Activated CD8-positive, alpha-beta memory T cell treated with anti-CD3 and anti-CD28 coated beads for 36 hours (primary cell): ENCODE measurements at regions not wholly inside any gene's neighbourhood (a gene's known extent, or its start where the extent isn't known, plus 50 kb on each side); places are given as distances from the start of the nearest gene placed in this dataset.

ENCODE experiments used
- CTCF ChIA-PET: fragments of 350-600 bp; sonication (Branson Sonifier 250); formaldehyde crosslinking; loops from one replicate; lab custom pipeline; 2021; ENCODE audit warnings: antibody characterized with exemption; lab: Charles Lee
- POLR2A ChIA-PET: fragments of 350-600 bp; sonication (Branson Sonifier 250); formaldehyde crosslinking; loops from one replicate; lab custom pipeline; 2021; ENCODE audit warnings: antibody characterized with exemption; lab: Charles Lee

- ChIA-PET POLR2A (no interaction called here), CTCF (no interaction called here)
Observed at GRCh38 chr18:73880387-73880786, 267.2 kb downstream of the FBXO15 start.

- CTCF ChIA-PET = no interaction called here
- POLR2A ChIA-PET = no interaction called here
Observed at GRCh38 chr18:73879766-73880165, 267.9 kb downstream of the FBXO15 start.

- POLR2A ChIA-PET = no interaction called here
- CTCF ChIA-PET = no interaction called here
Observed at GRCh38 chr18:73879328-73879727, 268.3 kb downstream of the FBXO15 start.

GRCh38 chr18:73869182-73869581 lies 278.5 kb downstream of the FBXO15 start:
- ChIA-PET CTCF (no interaction called here), POLR2A (no interaction called here)

- POLR2A ChIA-PET = no interaction called here
- CTCF ChIA-PET = interaction anchor here (1.0 kb wide), 1 partner anchor 18 kb away, joined by 3 read pairs; no protein-coding TSS in a partner anchor
Observed at GRCh38 chr18:73861771-73862170, 285.9 kb downstream of the FBXO15 start.

GRCh38 chr18:73859837-73860397 lies 287.7 kb downstream of the FBXO15 start:
- POLR2A ChIA-PET = no interaction called here
- CTCF ChIA-PET = no interaction called here

- ChIA-PET POLR2A (no interaction called here), CTCF (no interaction called here)
Observed at GRCh38 chr18:73852789-73853549, 294.7 kb downstream of the FBXO15 start.

GRCh38 chr18:73850782-73851181 lies 296.9 kb downstream of the FBXO15 start:
- POLR2A ChIA-PET = no interaction called here
- CTCF ChIA-PET = no interaction called here

- ChIA-PET POLR2A (no interaction called here), CTCF (no interaction called here)
Observed at GRCh38 chr18:73848656-73849055, 299.0 kb downstream of the FBXO15 start.

- ChIA-PET POLR2A (no interaction called here), CTCF (interaction anchor here (1.5 kb wide), 1 partner anchor 18 kb away, joined by 3 read pairs; no protein-coding TSS in a partner anchor)
Observed at GRCh38 chr18:73843455-73843854, 304.2 kb downstream of the FBXO15 start.

- POLR2A ChIA-PET = no interaction called here
- CTCF ChIA-PET = no interaction called here
Observed at GRCh38 chr18:73842795-73843394, 304.7 kb downstream of the FBXO15 start.

GRCh38 chr18:73841661-73842060 lies 306.0 kb downstream of the FBXO15 start:
- ChIA-PET CTCF (no interaction called here), POLR2A (no interaction called here)

- ChIA-PET POLR2A (no interaction called here), CTCF (no interaction called here)
Observed at GRCh38 chr18:73840319-73840945, 307.2 kb downstream of the FBXO15 start.

GRCh38 chr18:73839441-73839840 lies 308.2 kb downstream of the FBXO15 start:
- POLR2A ChIA-PET = no interaction called here
- CTCF ChIA-PET = no interaction called here

GRCh38 chr18:73838107-73838506 lies 309.5 kb downstream of the FBXO15 start:
- ChIA-PET POLR2A (no interaction called here), CTCF (no interaction called here)

- CTCF ChIA-PET = no interaction called here
- POLR2A ChIA-PET = no interaction called here
Observed at GRCh38 chr18:73835656-73836364, 311.8 kb downstream of the FBXO15 start.

- POLR2A ChIA-PET = no interaction called here
- CTCF ChIA-PET = no interaction called here
Observed at GRCh38 chr18:73835039-73835438, 312.6 kb downstream of the FBXO15 start.

- CTCF ChIA-PET = no interaction called here
- POLR2A ChIA-PET = no interaction called here
Observed at GRCh38 chr18:73831688-73832087, 315.9 kb downstream of the FBXO15 start.

GRCh38 chr18:73829146-73829545 lies 318.5 kb downstream of the FBXO15 start:
- CTCF ChIA-PET = no interaction called here

GRCh38 chr18:73827801-73828200 lies 319.8 kb downstream of the FBXO15 start:
- ChIA-PET POLR2A (no interaction called here), CTCF (no interaction called here)

More at GRCh38 chr18:73829146-73829545, 318.5 kb downstream of the FBXO15 start:
- POLR2A ChIA-PET = no interaction called here
